Endothelial cell of umbilical vein (primary cell): ENCODE measurements at regions not wholly inside any gene's neighbourhood (a gene's known extent, or its start where the extent isn't known, plus 50 kb on each side); places are given as distances from the start of the nearest gene placed in this dataset.

Source experiments
- BruUV-seq: library from RNA; stranded (reverse); fragments of 400-500 nt; replicated peaks from 2 replicates; lab custom pipeline; 2021; lab: Mats Ljungman, UMichigan
- CTCF ChIA-PET: fragments of 300-600, 350-600 bp; sonication (Branson Sonifier 250); formaldehyde crosslinking; loops from one replicate; lab custom pipeline; 2021; ENCODE audit warnings: antibody characterized with exemption, inconsistent platforms; lab: Charles Lee
- POLR2A ChIA-PET: fragments of 300-600, 350-600 bp; sonication (Branson Sonifier 250); formaldehyde crosslinking; loops from one replicate; lab custom pipeline; 2021; ENCODE audit warnings: antibody characterized with exemption, inconsistent platforms; lab: Charles Lee
- DNase-seq: peaks from one replicate; pipeline ENCODE4 v3.0.0-alpha.2; 2011; ENCODE audit warnings: low read depth, low spot score
- FAIRE-seq: peaks from 2 replicates; lab custom pipeline; 2011; peaks lifted over from hg19 to GRCh38; lab: Jason Lieb, UNC
- H2AFZ ChIP-seq: 2 replicates; pipeline ENCODE4 v1.6.0; 2012; ENCODE audit warnings: low read depth, low read length, control low read depth, inconsistent platforms
- H3K27ac ChIP-seq: 2 replicates; pipeline ENCODE4 v1.5.1; 2011; ENCODE audit warnings: low read depth, mild to moderate bottlenecking, control low read depth, low read length, moderate library complexity; ENCODE audit not compliant: insufficient read depth
- H3K27me3 ChIP-seq, 2 experiments: 2 replicates each; pipeline versions ENCODE4 v1.6.0 to v1.6.1; 2011; ENCODE audit warnings: low read length in 2 of 2, mixed read lengths in 1 of 2; ENCODE audit not compliant: control insufficient read depth in 2 of 2, insufficient read depth in 2 of 2
- H3K36me3 ChIP-seq, 2 experiments: 2 replicates in 1 of 2; 3 replicates in 1 of 2; pipeline ENCODE4 v1.5.1; 2011; ENCODE audit warnings: low read length in 2 of 2, mild to moderate bottlenecking in 1 of 2, moderate library complexity in 1 of 2; ENCODE audit not compliant: control insufficient read depth in 2 of 2, insufficient read depth in 2 of 2; ENCODE audit errors: extremely low read depth in 1 of 2
- H3K4me1 ChIP-seq: 3 replicates; pipeline ENCODE4 v1.5.1; 2011; ENCODE audit warnings: mild to moderate bottlenecking, low read length; ENCODE audit not compliant: control insufficient read depth, insufficient read depth; ENCODE audit errors: extremely low read depth
- H3K4me2 ChIP-seq: 2 replicates; pipeline ENCODE4 v1.6.1; 2011; ENCODE audit warnings: low read length, control low read depth, mixed read lengths; ENCODE audit not compliant: insufficient read depth
- H3K4me3 ChIP-seq, 3 experiments: fragments of 200-600 bp in 1 of 3; sonication (generic), shearing (Covaris generic) in 1 of 3; replicated peaks in 1 of 3; 2 replicates each; pipeline ENCODE4 v1.5.1; 2011 to 2016; ENCODE audit warnings: control low read depth in 3 of 3, low read length in 3 of 3, mild to moderate bottlenecking in 2 of 3, inconsistent platforms in 1 of 3, low read depth in 1 of 3, moderate library complexity in 1 of 3; ENCODE audit not compliant: insufficient read depth in 1 of 3
- H3K79me2 ChIP-seq: 2 replicates; pipeline ENCODE4 v1.6.0; 2012; ENCODE audit warnings: low read length, inconsistent platforms; ENCODE audit not compliant: control insufficient read depth, insufficient read depth
- H3K9ac ChIP-seq: replicated peaks from 2 replicates; pipeline ENCODE3; 2011; ENCODE audit warnings: low read length, control low read depth; ENCODE audit not compliant: insufficient read depth; ENCODE audit errors: extremely low read depth
- H3K9me1 ChIP-seq: replicated peaks from 3 replicates; pipeline ENCODE4 v1.6.0; 2011; ENCODE audit warnings: mild to moderate bottlenecking, low read length; ENCODE audit not compliant: control insufficient read depth, insufficient read depth; ENCODE audit errors: extremely low read depth
- H3K9me3 ChIP-seq: replicated peaks from 2 replicates; pipeline ENCODE4 v1.5.1; 2012; ENCODE audit warnings: low read length, inconsistent platforms; ENCODE audit not compliant: control insufficient read depth, insufficient read depth
- H4K20me1 ChIP-seq: replicated peaks from 2 replicates; pipeline ENCODE3; 2011; ENCODE audit warnings: mild to moderate bottlenecking, low read length; ENCODE audit not compliant: control insufficient read depth, insufficient read depth; ENCODE audit errors: extremely low read depth
- CTCF ChIP-seq, 2 donors: IDR thresholded peaks; 1 replicate in 1 of 2; 2 replicates in 1 of 2; pipeline ENCODE4 v1.5.1; 2011; ENCODE audit warnings: low read length in 2 of 2, mild to moderate bottlenecking in 2 of 2, moderate library complexity in 2 of 2, control low read depth in 1 of 2, inconsistent platforms in 1 of 2, low read depth in 1 of 2; ENCODE audit not compliant: insufficient read depth in 1 of 2; ENCODE audit errors: extremely low read depth in 1 of 2
- EZH2 ChIP-seq: IDR thresholded peaks from 2 replicates; pipeline ENCODE4 v1.6.1; 2012; ENCODE audit warnings: borderline replicate concordance, low read depth, mild to moderate bottlenecking, moderate library complexity, low read length, inconsistent platforms; ENCODE audit not compliant: severe bottlenecking
- FOS ChIP-seq: IDR thresholded peaks from 2 replicates; pipeline ENCODE4 v1.6.1; 2011; ENCODE audit warnings: mild to moderate bottlenecking, low read length, moderate library complexity, borderline replicate concordance; ENCODE audit not compliant: insufficient read depth
- MYC ChIP-seq: IDR thresholded peaks from one replicate; pipeline ENCODE4 v1.6.1; 2011; ENCODE audit warnings: mild to moderate bottlenecking, low read depth, low read length
- dilution Hi-C: fragments of 300-500 bp; cut with MboI; formaldehyde crosslinking; loops from one replicate; pipeline ENCODE4 v1.15.0; 2019; ENCODE audit warnings: low sequenced_read_pairs; ENCODE audit not compliant: extremely low pct_ligation_motif_present
- intact Hi-C: fragments of 100-400 bp; cut with micrococcal nuclease; formaldehyde crosslinking; loops from one replicate; pipeline ENCODE4 v1.10.0; 2022

GRCh38 chr13:44040070-44040817 lies 160.5 kb downstream of the LACC1 start:
- ChIA-PET POLR2A (no interaction called here), CTCF (interaction anchor here (0.7 kb wide), 1 partner anchor 429 kb away, joined by 3 read pairs; no protein-coding TSS in a partner anchor)
- dilution Hi-C loops (no loop called here), intact Hi-C loops (no loop called here)
- FAIRE-seq (no peak), DNase-seq (no peak)
- Histone ChIP-seq H3K27me3 (no peaks in the 10 kb centered on the region), H3K4me2 (no peak overlapping the region), H3K4me1 (no peaks in the 10 kb centered on the region), H3K36me3 (no peaks in the 10 kb centered on the region), H3K4me3 (no peak overlapping the region), H3K9me3 (no peaks in the 10 kb centered on the region), H3K79me2 (no peaks in the 10 kb centered on the region), H3K9ac (no peak overlapping the region), H4K20me1 (no peaks in the 10 kb centered on the region), H3K27ac (no peak overlapping the region), H3K9me1 (no peaks in the 10 kb centered on the region), H2AFZ (no peak overlapping the region)
- no TSS peak for BruUV-seq
- no peak for TF ChIP-seq EZH2
- peak; percentile 5 for TF ChIP-seq FOS

- no peak for FAIRE-seq
- Histone ChIP-seq H3K79me2 (no peaks in the 10 kb centered on the region), H2AFZ (no peak overlapping the region), H3K4me2 (no peak overlapping the region), H3K4me1 (no peaks in the 10 kb centered on the region), H3K36me3 (no peaks in the 10 kb centered on the region), H3K9me3 (no peaks in the 10 kb centered on the region), H4K20me1 (no peaks in the 10 kb centered on the region), H3K9ac (no peak overlapping the region), H3K4me3 (no peak overlapping the region), H3K9me1 (no peaks in the 10 kb centered on the region), H3K27me3 (no peaks in the 10 kb centered on the region), H3K27ac (no peak overlapping the region)
- ChIA-PET POLR2A (no interaction called here), CTCF (no interaction called here)
- no peak for DNase-seq
- intact Hi-C loops: no loop called here
- no peak for TF ChIP-seq MYC
- TF ChIP-seq CTCF (IDR thresholded peaks at IDR 0.05; ENCODE audit: extremely low read depth in 1 of 2, insufficient read depth in 1 of 2, low read depth in 1 of 2, low read length in 2 of 2): no peak
- TF ChIP-seq EZH2: no peak
- TF ChIP-seq FOS: no peak
- dilution Hi-C loops: no loop called here
- BruUV-seq: no TSS peak
These were observed 161.1 kb downstream of the LACC1 start for GRCh38 chr13:44040818-44041100.
